Activated gamma-delta T cell treated with Interleukin-2 at 50 U/mL for 16 hours (primary cell): ENCODE measurements at regions not wholly inside any gene's neighbourhood (a gene's known extent, or its start where the extent isn't known, plus 50 kb on each side); places are given as distances from the start of the nearest gene placed in this dataset.

Experiments
- DNase-seq: peaks from one replicate; pipeline ENCODE4 v3.0.0-alpha.2; 2020

DNA sequence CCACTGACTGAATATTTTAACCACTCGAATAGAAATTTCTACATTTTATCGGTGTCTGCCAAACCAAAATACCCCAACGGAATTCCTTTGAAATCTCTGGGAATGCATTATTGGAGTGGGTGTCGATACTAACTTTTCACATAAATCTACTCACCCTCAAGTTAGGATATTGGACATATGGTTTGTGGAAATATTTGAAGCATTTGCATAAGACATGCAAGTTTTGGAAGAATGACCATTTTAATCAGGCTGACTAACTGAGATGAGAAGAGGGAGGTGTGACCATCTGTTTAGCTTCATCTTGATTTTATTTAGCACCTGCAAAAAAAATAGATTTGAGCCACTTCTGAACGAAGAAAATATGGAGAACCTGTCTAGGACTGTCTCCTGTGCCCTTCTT is 61.2 kb downstream of the KLF6 start:
- no peak for DNase-seq

DNA sequence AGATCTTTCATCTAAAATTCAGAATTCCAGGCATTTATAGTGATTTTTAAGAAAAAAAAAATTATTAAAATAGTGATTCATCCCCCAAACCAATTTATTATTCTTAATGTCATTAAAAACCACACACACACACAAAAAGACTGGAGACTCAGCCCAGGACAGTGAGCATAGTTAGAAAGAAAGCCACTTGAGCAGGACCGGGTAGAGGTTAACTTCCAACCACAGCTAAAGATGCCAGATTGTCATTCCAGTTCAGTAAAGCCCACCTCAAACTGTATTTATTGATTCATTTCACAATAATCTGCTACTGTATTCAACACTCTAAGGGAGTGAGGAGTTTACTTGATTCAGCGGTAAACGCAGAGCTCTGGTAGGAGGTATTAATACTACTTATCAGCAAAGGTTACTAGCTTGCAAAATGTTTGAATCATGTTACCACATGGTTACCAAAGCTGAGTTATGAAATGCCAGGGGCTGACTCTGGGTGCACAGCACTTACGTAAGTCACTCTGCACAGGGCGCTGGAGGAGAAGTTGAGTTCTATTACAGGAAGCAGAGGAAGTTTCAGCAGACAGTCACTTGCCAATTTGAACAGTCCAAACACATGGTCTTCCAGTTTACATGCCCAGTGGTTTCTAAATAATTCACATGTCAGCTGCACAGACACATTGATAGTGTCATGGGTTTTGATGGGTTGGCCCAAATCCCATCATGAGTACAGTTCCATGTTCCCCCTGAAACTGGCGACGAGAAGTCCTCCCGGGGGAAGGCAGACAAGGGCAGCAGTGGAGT is 64.6 kb downstream of the KLF6 start:
- no peak for DNase-seq

DNA sequence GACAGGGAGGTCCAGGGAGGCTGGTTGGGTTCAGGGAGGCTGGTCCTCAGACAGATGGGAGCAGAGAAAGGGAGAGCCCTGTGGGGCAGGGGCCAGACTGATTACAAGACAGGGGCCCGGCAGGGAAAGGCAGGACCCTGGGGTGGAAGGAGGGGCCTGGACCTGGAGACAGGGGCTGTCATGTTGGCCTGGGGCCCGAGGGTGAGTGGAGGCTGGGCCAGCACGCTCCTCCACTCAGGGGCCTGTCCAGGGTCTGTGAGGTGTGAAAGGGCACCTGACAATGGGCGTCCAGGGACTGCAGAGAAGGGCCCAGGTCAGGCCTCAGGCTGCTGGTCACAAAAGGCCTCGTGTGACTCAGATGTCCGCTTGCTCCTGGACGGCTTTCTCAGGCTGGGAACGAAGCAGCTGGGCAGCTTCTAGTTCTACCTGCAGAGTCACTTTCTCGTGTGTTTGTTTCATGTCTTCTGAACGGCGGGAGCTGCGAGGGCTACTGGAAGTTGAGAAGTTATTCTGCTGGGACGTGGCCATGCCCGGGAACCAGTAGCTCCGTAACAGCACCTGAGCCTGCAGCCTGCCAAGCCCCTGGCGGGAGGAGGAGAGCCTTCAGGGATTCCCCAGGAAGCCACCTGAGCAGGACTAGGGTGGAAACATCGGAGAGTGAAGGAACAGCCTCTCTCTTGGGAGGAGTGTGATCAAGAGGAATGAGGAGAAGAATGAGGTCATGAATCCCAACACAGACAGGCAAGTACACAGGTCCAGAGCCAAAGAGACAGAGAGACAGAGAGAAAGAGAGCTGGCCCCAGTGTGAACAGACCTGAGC is 65.8 kb downstream of the KLF6 start:
- no peak for DNase-seq

DNA sequence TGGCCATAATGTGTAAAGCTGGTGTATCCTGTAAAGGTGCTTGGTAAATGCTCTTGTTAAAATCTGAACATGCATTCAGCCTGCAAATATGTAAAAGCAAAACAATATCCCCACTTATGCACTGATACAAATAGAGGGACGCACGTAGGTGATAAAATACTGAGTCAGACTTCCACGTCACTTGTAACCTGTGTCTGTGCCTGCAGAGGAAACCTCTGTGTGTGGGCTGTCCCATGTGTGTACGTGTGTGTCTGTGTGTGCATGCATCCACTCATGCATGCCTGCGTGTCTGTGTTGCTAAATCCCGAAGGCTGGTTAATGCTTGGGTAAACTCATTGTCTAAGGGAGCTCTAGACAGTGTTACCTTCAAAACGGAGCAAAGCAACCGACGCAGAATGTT is 68.9 kb downstream of the KLF6 start:
- DNase-seq, result no peak

DNA sequence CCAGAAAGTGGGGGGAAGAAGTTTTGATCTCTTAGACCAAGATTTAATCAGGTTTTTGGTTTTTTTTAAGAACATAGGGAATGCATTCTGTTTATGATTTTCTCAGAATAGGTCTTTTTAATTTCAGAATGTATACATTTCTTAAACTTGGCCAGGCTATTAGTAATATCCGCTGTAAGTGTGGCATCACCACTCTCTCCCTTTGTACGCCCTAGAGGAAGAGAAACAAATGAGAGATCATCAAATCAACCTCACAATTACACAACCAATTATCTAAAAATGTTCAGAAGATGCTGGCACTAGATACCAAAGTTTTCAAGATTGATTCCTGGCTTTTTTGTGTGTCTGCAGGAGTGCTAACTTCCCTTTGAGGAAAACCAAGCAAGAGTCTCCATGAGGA is 70.0 kb downstream of the KLF6 start:
- no peak for DNase-seq

DNA sequence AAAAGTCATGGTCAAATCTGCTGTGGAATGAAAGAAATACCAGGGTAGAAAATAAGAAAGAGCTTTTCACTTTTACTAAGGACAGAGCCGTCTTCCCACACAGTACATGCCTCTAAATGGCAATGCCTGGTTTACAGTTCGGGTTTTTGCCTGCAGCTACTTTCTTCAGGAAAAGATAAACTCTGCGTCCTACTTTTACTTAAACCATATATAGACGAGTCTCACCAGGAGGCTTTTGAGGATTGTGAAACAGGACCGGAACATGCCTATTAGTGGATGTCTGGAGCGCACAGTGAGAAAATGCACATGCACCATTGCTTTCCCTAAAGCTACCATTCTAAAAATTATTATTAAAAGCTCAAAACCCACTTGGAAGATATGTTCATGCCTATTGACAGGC is 70.5 kb downstream of the KLF6 start:
- no peak for DNase-seq

DNA sequence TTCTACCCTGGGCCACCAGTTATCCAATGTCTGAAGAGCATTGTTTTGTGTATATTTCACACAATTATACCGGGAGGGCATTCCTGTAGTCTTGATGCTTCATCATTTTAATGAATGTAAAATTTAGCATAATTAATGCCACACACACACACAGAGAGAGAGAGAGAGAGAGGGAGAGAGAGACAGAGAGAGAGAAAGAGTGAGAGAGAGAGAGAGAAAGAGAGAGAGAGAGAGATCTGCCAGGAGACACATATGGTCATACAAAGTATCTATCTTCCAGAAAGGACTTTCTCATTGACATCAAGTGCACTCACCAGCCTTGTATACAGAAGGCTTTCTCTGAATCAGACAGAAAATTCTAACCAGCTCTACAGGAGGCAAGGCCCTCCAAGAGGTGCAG is 72.3 kb downstream of the KLF6 start:
- no peak for DNase-seq

DNA sequence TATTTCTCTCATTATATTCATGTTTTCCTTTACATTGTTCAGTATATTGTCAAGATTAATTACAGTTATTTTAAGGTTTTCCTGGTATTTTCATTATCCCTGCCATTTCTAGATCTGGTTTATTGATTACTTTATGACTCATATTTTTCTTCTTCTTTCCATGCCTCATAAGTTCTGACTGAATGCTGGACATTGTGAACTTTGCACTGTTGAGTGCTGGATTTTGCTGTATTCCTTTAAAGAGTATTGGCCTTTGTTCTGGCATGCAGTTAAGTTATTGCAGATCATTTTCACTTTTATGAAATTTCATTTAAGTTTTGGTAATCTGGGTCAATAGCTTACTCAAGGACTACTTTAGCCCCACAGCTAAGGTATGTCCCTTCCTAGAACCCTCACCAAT is 73.1 kb downstream of the KLF6 start:
- DNase-seq, result no peak

DNA sequence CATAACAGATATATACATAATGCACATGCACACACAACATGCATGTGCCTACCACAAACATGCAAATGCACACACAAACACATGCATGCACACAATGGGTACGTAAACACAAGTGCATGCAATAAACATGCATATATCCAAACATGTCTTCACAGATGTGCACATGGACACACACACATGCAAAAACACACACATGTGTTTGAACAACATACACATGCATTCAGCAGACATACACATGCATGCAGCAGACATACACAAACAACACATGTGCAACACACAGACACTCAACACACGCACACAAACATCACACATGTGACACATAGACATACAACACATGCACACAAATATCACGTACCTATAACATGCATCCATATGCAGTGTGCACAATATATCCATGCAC is 74.2 kb downstream of the KLF6 start:
- DNase-seq, result no peak

DNA sequence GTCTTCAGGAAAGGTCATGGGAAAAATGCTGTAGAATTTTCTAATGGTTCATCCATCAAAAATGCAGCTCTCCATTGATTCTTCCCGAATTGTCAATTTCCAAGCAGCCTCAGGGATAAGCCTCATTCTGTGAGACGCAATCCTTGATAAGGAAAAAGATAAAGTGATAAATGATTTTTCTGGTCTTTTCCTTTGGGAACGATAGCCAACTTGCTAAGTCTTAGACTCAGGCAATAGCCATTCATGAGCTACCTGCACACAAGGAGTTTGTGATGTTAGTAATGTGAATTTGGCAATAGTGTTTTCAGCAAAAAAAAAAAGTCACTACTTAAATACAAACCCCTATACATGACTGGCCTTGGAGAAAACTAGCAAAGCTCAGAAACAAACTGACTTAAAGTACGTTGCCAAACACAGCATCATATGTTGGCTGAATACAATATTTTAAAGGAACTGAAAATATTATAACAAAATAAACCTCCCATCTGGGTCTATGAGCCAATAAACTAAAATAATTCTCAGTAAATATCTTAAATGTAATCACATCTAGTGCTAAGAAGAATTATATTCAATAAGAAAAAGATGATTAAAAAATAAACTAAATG is 75.5 kb downstream of the KLF6 start:
- no peak for DNase-seq

DNA sequence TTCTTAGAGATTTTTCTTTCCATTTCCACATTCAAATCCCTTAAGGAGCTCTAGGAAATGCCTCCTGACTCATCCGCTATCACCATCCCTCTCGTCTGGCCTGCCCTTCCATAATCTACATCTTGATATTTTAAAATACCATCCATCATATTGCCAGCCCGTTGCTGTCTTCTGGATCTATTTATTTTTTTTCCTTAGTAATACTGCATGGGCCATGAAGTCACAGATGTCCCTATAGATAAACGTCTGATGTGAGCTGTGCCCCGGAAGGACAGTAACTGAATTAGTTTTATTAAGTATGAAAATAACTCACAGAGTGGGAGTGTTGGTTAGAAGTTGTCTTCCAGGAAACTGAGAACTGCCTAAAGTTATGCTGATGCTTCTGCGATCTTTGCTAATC is 76.2 kb downstream of the KLF6 start:
- no peak for DNase-seq

DNA sequence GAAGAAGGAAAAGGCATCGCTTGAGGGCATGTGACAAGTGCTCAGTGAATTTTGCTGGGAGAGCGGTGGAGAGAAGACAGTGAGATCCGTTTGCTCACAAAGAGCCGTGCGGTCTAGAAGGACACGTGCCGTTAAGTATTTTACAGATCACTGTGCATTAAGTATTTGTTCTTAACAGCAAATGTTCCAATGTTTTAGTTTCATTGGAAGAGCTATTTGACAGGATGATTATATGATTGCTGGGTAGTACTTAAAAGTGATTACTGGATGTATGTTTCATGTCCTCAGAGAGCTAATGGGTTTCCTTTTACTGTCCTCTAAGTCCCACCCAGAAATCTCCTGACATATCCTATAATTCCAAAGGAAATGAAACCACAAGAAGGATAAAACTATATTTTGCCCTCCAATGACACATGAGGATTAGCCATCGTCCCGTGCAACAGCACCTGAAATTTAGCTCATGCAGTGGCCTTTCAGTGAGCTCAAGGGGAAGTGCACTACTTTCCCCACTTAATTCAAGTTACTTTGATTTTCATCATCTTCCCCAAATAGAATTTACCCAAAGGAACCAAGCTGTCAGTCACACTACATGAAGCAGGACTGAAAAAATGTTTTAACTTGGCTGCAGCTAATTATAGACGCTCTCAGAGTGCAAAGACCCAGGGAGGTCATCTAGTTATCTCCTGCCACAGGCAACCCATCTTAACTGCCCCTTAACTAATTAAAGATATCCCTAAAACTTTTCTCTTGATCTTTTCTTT is 80.3 kb downstream of the KLF6 start:
- no peak for DNase-seq

DNA sequence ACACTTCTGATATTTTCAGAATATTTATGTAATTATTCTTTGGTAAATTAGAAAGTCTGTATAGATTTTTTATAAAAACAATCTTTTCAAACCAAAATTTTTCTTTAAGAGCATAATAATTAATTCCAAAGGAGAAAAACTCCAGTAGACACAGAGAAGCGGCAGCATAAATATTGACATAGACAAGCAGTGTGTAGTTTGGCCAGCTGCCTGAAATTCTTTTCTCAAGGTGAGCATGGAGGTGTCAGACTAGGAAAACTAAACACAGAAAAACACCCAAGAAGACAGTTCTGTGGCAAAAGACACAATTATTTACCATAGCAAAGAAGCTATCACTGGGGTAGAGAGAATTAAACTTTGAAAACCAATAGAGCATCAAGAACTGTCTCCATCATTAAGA is 82.4 kb downstream of the KLF6 start:
- no peak for DNase-seq

DNA sequence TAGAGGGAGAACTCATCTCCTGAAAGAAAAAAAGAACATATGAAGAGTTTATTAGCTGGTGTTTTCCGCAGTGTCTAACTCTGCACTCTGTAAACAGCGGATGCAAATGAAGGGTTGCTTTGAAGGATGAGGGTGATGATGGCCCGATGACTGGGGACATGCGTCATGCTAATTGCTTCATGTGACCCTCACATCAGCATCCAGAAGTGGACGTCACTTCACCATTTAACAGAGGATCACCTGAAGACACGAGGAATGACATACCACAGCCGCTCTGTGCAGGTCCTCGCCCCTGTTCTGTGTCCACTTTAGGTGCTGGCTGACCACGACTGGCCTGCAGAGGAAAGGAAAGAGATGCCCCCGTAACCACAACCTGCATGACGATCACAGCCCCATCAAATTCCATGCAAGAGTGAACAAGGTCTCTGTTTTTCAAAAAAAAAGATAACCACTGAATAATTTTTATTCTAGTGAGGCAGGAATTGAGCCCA is 82.9 kb downstream of the KLF6 start:
- DNase-seq, result no peak

DNA sequence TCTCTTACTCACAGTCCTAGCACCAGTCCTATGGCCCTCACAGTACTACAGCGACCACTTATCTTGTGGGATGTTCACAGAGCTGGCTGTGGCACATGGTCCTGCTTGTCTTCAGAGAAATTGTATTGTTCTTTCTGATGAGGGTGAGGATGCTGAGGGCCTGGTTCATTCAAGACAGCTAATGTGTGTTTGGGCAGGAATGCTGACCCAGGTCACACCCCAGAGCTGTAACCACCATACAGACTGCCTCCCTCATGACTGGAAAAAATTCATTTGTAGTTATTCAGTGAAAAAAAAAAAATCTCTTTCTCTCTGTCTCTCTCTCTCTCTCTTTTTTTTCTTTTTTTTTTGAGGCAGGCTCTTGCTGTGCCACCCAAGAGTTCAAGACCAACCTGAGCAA is 83.5 kb downstream of the KLF6 start:
- DNase-seq, result no peak

DNA sequence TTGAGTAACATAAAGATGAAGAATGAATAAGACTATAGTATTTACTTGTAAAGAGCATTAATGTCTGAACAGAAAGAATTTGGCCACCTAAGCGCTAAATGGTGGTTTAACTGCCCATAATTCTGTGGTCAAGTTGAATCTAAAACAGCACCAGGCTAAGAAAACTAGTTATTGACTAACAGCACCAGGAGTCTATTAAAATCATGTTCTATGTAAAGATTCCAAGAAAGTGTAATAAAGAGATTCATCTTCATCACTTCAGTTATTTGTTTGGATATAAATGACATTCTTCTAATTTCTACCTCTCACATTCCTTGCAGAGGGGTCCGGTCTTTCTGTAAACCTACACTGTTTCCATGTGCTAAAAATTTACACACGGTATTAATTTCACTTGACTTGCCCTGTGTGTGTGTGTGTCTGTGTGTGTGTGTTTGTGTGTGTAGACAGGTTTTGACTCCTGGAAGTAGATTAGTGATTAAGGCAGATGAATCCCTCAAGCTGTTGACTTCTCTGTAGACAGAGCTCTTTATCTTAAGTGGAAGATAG is 84.4 kb downstream of the KLF6 start:
- DNase-seq, result no peak

DNA sequence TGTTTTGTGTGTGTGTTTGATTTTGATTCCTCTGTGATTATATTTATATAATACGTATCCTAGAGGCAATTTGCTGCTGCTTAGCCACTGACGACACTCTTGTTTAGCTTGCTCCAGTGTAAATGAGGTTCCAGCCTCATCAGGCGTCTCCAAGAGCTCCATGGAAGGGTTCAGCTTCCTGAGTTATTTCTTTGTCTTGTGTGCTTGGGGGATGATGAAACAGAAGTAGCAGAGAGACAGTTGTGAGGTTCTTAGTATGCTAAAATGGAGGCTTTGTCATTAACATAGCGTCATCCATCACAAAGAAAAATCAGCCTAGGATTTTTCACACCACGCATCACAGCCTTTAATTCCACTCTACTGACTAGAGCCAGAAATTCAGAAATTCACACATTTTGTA is 85.1 kb downstream of the KLF6 start:
- DNase-seq, result no peak

DNA sequence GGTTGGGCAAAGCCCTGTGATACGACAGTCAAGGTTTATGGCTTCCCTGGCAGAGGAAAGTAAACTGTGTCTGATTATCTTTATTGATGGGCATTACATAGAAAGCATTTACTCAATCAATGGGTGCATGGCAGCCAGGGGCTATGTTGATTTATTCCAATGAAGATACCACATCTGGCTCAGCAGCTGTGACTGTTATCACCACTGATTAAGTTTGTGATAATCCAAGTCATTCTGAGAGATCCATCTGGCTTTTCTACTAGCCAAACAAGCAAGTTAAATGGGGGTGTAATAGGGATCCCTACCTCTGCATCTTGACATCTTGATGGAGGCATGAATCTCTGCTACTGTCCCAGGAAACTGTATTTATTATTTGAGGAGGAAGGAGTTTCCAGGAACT is 86.7 kb downstream of the KLF6 start:
- no peak for DNase-seq

DNA sequence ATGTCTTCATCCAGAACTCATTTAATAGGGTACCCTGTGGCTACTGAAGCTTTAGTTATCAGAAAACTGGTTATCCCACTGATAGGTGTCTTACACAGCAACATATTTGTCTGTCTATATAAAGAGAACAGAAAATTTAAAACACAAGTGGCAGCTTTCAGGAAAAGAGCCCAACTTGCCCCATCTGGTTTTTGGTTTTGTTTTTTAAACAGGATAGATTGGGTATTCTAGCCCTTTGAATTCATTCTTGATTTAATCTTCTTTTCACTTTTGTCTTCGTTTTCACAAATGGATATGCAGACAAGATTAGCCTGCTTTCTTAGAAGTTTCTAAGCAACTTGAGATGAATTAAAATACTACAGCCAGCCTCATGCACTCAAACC is 91.3 kb downstream of the KLF6 start:
- DNase-seq, result no peak

DNA sequence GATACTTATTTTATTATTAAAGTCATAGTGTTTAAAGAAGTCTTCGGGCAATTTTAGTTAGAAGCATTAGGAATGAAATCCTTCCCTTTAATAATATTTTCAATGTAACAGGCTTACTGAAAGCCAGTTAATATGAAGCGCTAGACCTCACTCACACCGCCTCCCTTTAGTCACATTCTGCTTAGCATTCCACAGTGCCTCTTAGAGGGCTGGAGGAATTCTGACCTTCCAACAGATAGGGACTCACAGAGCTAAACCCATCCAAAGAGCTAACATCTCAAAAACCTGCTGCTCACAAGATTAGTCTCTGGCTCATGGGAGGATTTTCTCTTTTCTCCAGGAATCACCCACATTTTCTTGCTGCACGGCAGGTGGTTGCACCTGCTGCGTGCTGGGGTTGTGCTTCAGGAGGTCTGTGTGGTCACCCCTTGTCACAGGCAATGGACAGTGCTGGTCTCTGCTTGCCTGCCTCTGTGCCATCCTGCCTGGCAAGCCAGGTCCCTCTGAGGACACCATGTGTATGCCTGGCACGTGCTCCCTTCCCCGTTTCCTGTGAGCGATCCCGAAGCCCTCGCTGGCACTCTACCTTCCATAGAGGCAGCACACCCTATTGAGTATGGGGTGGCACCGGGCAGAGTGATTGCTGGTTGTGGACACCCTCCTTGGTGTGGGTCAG is 91.8 kb downstream of the KLF6 start:
- no peak for DNase-seq

DNA sequence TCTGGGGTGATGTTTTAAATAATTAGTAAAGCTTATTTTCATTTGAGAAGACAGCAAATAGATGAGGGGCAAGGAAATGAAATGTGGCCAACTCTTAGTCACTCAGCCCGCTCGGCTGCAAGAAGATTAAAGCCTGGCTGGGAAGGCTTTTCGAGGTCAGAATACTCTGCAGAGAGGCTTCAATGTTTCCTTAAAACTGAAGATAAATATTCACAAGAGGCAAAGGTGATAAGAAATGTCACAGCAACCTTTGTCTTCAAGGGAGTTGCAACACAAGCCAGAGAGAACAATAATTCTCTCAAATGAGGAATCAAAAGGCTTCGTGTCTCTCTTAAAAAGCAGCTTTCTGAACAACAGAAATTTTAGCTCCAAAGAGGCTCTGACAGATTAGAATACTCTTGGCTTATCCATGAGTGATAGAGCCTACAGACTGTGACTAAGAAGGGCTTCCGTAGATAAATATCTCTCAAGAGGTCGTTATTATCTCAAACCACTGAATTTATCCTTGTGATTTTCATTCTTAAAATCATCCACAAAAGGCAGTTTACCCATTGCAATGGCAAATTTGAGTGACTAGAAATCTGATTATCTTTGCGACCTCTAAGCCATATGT is 92.5 kb downstream of the KLF6 start:
- DNase-seq, result no peak

DNA sequence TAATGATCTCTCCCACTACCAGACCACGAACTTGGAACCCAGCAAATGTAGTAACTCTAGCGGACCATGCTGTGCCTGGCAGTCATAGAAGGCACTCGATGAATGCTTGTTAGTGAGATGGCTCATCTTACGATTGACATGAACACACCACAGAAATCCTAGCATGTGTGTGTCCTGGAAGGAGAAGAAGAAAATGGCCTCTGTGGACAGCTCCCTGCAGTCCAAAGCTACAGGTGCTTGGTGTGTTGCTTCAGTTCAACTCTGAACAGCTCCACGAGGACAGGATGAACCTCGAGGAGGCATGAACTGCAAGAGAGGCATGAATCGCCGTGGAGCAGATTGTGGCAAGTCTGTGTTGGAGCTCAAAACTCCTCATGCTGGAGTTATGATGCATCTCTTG is 93.5 kb downstream of the KLF6 start:
- DNase-seq, result no peak
